ENCODE measurements at regions not wholly inside any gene's neighbourhood (a gene's known extent, or its start where the extent isn't known, plus 50 kb on each side); places are given as distances from the start of the nearest gene placed in this dataset.

GRCh38 chr3:70517124-70517890 lies 204.9 kb upstream of the MDFIC2 start:
- H3K9me3 Mint-ChIP-seq (ENCODE audit: unreplicated experiment), result no peaks in the 10 kb centered on the region
- H3K4me1 Mint-ChIP-seq (ENCODE audit: insufficient read depth, unreplicated experiment), result no peaks in the 10 kb centered on the region
- no peak for DNase-seq (ENCODE audit: unreplicated experiment)
- ChIA-PET POLR2A (no interaction called here), CTCF (interaction anchor here (0.5 to 0.6 kb wide), 2 partner anchors 463 to 552 kb away, joined by 3 read pairs; no protein-coding TSS in a partner anchor)
- no peaks in the 10 kb centered on the region for H3K36me3 Mint-ChIP-seq (ENCODE audit: insufficient read depth, unreplicated experiment)
- no TSS peak for BruUV-seq (replicated peaks)
- intact Hi-C loops (cut with micrococcal nuclease), result no loop called here
- no peak overlapping the region for H3K27ac Mint-ChIP-seq (ENCODE audit: low read depth, unreplicated experiment)
- no peak overlapping the region for H3K4me3 Mint-ChIP-seq (ENCODE audit: unreplicated experiment)
- H3K27me3 Mint-ChIP-seq (ENCODE audit: insufficient read depth, unreplicated experiment), result peaks cover 98% of the 10 kb centered on the region
- TF ChIP-seq, protein P1, sequence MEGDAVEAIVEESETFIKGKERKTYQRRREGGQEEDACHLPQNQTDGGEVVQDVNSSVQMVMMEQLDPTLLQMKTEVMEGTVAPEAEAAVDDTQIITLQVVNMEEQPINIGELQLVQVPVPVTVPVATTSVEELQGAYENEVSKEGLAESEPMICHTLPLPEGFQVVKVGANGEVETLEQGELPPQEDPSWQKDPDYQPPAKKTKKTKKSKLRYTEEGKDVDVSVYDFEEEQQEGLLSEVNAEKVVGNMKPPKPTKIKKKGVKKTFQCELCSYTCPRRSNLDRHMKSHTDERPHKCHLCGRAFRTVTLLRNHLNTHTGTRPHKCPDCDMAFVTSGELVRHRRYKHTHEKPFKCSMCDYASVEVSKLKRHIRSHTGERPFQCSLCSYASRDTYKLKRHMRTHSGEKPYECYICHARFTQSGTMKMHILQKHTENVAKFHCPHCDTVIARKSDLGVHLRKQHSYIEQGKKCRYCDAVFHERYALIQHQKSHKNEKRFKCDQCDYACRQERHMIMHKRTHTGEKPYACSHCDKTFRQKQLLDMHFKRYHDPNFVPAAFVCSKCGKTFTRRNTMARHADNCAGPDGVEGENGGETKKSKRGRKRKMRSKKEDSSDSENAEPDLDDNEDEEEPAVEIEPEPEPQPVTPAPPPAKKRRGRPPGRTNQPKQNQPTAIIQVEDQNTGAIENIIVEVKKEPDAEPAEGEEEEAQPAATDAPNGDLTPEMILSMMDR (IDR thresholded peaks at IDR 0.05; ENCODE audit: unreplicated experiment), result no peak

GRCh38 chr3:70516076-70516475 lies 203.6 kb upstream of the MDFIC2 start:
- Mint-ChIP-seq H3K4me1 (ENCODE audit: insufficient read depth, unreplicated experiment) (no peaks in the 10 kb centered on the region), H3K36me3 (ENCODE audit: insufficient read depth, unreplicated experiment) (no peaks in the 10 kb centered on the region), H3K9me3 (ENCODE audit: unreplicated experiment) (no peaks in the 10 kb centered on the region), H3K27me3 (ENCODE audit: insufficient read depth, unreplicated experiment) (peaks cover 98% of the 10 kb centered on the region), H3K4me3 (ENCODE audit: unreplicated experiment) (no peak overlapping the region), H3K27ac (ENCODE audit: low read depth, unreplicated experiment) (no peak overlapping the region)
- intact Hi-C loops (cut with micrococcal nuclease), result no loop called here
- no TSS peak for BruUV-seq (replicated peaks)
- TF ChIP-seq, protein P1 (IDR thresholded peaks at IDR 0.05; ENCODE audit: unreplicated experiment), result no peak
- ChIA-PET POLR2A (interaction anchor here (1.0 kb wide), 1 partner anchor 37 kb away, joined by 3 read pairs; no protein-coding TSS in a partner anchor), CTCF (interaction anchor here (0.6 to 0.7 kb wide), 2 partner anchors 24 to 1792 kb away, joined by 3 read pairs; no protein-coding TSS in a partner anchor)
- no peak for DNase-seq (ENCODE audit: unreplicated experiment)

GRCh38 chr3:70507486-70507885 lies 195.0 kb upstream of the MDFIC2 start:
- Mint-ChIP-seq H3K27me3 (ENCODE audit: insufficient read depth, unreplicated experiment) (peaks cover 100% of the 10 kb centered on the region), H3K27ac (ENCODE audit: low read depth, unreplicated experiment) (no peak overlapping the region), H3K4me3 (ENCODE audit: unreplicated experiment) (no peak overlapping the region), H3K36me3 (ENCODE audit: insufficient read depth, unreplicated experiment) (no peaks in the 10 kb centered on the region), H3K4me1 (ENCODE audit: insufficient read depth, unreplicated experiment) (no peaks in the 10 kb centered on the region), H3K9me3 (ENCODE audit: unreplicated experiment) (no peaks in the 10 kb centered on the region)
- TF ChIP-seq, protein P1 (IDR thresholded peaks at IDR 0.05; ENCODE audit: unreplicated experiment), result no peak
- POLR2A ChIA-PET, result no interaction called here
- CTCF ChIA-PET, result no interaction called here
- intact Hi-C loops (cut with micrococcal nuclease), result no loop called here
- no peak for DNase-seq (ENCODE audit: unreplicated experiment)
- BruUV-seq (replicated peaks), result no TSS peak

GRCh38 chr3:70506775-70507174 lies 194.3 kb upstream of the MDFIC2 start:
- TF ChIP-seq, protein P1 (IDR thresholded peaks at IDR 0.05; ENCODE audit: unreplicated experiment), result no peak
- CTCF ChIA-PET, result no interaction called here
- no peak overlapping the region for H3K4me3 Mint-ChIP-seq (ENCODE audit: unreplicated experiment)
- H3K36me3 Mint-ChIP-seq (ENCODE audit: insufficient read depth, unreplicated experiment), result no peaks in the 10 kb centered on the region
- no TSS peak for BruUV-seq (replicated peaks)
- no peak for DNase-seq (ENCODE audit: unreplicated experiment)
- no peaks in the 10 kb centered on the region for H3K4me1 Mint-ChIP-seq (ENCODE audit: insufficient read depth, unreplicated experiment)
- intact Hi-C loops (cut with micrococcal nuclease), result no loop called here
- no peak overlapping the region for H3K27ac Mint-ChIP-seq (ENCODE audit: low read depth, unreplicated experiment)
- H3K27me3 Mint-ChIP-seq (ENCODE audit: insufficient read depth, unreplicated experiment), result peaks cover 100% of the 10 kb centered on the region
- H3K9me3 Mint-ChIP-seq (ENCODE audit: unreplicated experiment), result no peaks in the 10 kb centered on the region
- POLR2A ChIA-PET, result no interaction called here
